ENCODE measurements at regions not wholly inside any gene's neighbourhood (a gene's known extent, or its start where the extent isn't known, plus 50 kb on each side); places are given as distances from the start of the nearest gene placed in this dataset.

DNA sequence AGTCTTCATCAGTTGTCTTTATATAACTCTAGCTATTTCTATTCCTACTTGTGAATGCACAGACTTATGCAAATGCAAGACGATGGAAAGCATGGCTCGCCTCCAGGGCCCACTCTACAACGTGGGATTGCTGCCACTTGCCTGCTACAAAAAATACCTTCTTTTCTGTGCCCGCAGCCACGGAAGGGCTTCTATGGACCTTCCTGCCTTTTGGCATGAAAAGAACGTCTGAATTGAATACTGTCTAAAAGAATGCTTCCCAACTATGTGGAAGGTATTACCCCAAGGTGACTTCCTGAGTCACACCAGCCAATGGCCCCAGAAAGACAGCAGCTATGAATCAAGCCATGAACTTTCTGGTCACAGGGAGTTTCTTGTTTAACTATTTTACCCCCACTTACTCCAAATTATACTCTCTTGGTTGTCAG lies 261.2 kb downstream of the HIVEP2 start:
- POLR2A ChIA-PET, result no interaction called here
- CTCF ChIA-PET, result interaction anchor here (1.6 kb wide), 1 partner anchor 343 kb away, joined by 3 read pairs; no protein-coding TSS in a partner anchor
- DNase-seq, result no peak
- Mint-ChIP-seq H3K36me3 (ENCODE audit: low read depth) (no peaks in the 10 kb centered on the region), H3K9me3 (no peaks in the 10 kb centered on the region), H3K27ac (no peak overlapping the region), H3K4me3 (no peak overlapping the region), H3K4me1 (peaks cover 3% of the 10 kb centered on the region), H3K27me3 (peaks cover 2% of the 10 kb centered on the region)

DNA sequence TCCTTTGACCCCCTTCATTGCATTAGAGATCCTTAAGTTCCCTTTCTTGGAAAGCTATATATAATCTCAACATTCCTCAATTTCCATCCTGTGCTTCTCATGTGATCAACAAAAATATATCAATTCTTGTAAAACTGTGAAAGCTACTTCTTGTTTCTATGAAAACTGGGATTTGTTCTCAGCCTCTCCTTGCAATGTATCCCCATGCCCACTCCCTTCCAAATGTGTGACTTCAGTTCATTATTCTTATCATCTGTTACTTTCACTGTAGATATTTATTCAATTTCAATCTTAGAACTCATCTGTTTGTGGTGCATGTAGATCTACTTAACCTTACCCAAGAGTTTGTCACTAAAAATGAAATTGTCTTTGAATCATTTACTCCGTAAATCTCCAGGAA lies 260.6 kb downstream of the HIVEP2 start:
- Mint-ChIP-seq H3K4me3 (no peak overlapping the region), H3K36me3 (ENCODE audit: low read depth) (no peaks in the 10 kb centered on the region), H3K27me3 (peaks cover 2% of the 10 kb centered on the region), H3K27ac (no peak overlapping the region), H3K4me1 (peaks cover 3% of the 10 kb centered on the region), H3K9me3 (no peaks in the 10 kb centered on the region)
- DNase-seq, result no peak
- ChIA-PET POLR2A (no interaction called here), CTCF (interaction anchor here (1.6 kb wide), 1 partner anchor 342 kb away, joined by 3 read pairs; no protein-coding TSS in a partner anchor)

DNA sequence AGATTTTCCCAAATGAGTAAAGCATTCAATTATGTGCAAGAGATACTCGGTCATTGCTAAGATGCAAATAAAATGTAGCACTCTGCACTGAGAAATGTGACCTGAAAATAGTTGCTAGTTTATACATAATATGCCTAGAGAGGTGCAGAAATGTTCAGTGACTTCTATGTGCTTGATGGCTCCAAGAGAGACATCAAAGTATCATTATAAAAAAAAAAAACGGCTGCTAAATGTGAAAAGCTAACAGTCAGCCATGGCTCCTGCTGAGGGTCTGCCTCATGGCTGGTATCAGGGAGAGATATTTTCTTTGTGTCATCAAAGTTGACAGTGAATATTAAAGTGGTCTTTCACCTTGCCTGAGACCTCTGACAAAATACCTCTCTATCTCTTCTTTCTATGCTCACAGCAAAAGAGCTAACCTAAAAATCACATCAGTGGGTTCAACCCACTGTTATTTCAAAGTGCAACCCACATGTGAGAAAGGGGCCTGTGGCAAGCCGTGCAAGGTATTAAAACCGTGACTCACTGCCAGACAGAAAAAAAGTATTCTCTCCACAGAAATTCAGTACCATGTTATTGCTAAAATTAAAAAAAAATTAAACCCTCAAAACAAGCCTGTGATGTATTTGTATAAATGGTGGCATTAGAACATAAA lies 259.0 kb downstream of the HIVEP2 start:
- H3K4me1 Mint-ChIP-seq, result no peaks in the 10 kb centered on the region
- no peaks in the 10 kb centered on the region for H3K36me3 Mint-ChIP-seq (ENCODE audit: low read depth)
- no peaks in the 10 kb centered on the region for H3K9me3 Mint-ChIP-seq
- H3K4me3 Mint-ChIP-seq, result no peak overlapping the region
- POLR2A ChIA-PET, result no interaction called here
- H3K27me3 Mint-ChIP-seq, result no peaks in the 10 kb centered on the region
- H3K27ac Mint-ChIP-seq, result no peak overlapping the region
- DNase-seq, result no peak
- CTCF ChIA-PET, result no interaction called here

DNA sequence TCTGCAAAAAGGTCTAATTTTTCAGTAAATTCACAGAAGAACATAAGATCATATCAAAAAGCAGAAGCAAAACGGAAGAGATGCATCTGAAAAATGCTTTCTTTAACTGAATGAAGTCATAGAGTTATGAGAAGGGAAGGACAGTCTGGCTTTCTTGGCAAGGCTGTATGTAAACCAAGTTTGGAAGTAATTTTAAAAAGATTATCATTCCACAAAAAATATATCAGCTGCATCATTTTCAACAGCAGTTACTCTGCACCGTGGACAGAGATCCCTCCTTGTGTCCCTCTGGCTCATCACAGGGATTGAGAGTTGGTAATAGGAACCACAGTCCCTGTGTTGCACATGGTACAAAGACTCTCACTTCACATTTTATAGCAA lies 258.5 kb downstream of the HIVEP2 start:
- no peak overlapping the region for H3K27ac Mint-ChIP-seq
- no peaks in the 10 kb centered on the region for H3K9me3 Mint-ChIP-seq
- no peak overlapping the region for H3K4me3 Mint-ChIP-seq
- POLR2A ChIA-PET, result no interaction called here
- no peaks in the 10 kb centered on the region for H3K36me3 Mint-ChIP-seq (ENCODE audit: low read depth)
- H3K27me3 Mint-ChIP-seq, result no peaks in the 10 kb centered on the region
- CTCF ChIA-PET, result no interaction called here
- DNase-seq, result no peak
- H3K4me1 Mint-ChIP-seq, result no peaks in the 10 kb centered on the region

DNA sequence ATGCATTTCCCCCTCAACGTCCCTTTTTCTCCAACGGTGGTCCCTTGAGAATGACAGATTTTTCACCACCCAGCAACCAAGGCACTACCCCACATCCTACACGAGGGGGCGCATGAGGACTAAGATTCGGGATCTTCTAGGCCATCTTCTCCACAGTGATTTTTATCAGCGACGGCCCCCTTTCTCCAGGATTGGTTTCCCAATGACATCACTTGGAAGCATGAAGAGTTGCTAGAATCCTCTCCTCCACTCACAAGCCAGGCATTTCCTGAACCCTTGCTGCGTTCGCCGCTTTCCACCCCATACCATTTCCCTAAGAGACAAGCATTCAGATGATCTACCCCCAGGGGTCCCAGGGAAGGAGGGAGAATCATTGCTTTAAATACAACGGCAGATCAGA lies 252.0 kb downstream of the HIVEP2 start:
- Mint-ChIP-seq H3K27ac (no peak overlapping the region), H3K27me3 (no peaks in the 10 kb centered on the region), H3K4me3 (no peak overlapping the region), H3K4me1 (peaks cover 6% of the 10 kb centered on the region), H3K36me3 (ENCODE audit: low read depth) (no peaks in the 10 kb centered on the region), H3K9me3 (no peaks in the 10 kb centered on the region)
- CTCF ChIA-PET, result interaction anchor here (0.7 to 5.9 kb wide), 18 partner anchors 10 to 740 kb away, joined by 3 to 50 read pairs (median 4); no protein-coding TSS in a partner anchor
- peak; percentile 64 for DNase-seq
- POLR2A ChIA-PET, result interaction anchor here (1.6 kb wide), 1 partner anchor 254 kb away, joined by 4 read pairs; no protein-coding TSS in a partner anchor

DNA sequence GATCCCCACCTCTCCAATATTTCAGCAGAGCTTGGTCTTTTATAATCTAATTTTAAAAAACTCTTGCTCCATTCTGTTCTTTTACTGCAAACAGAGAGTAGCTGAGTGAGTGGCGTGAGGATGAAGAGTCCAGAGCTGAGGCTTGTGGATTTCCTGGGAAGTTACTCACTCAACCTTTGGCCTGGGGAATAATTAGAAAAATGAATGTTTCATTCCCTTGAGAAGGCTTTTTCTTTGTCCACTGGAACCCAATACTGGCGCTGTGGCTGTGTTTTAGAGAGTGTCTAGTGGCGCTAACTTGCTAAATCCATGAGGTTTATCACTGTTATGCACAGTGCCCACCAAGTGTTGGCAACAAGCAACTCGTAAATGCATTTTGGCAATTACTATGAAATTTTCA lies 251.5 kb downstream of the HIVEP2 start:
- Mint-ChIP-seq H3K9me3 (no peaks in the 10 kb centered on the region), H3K36me3 (ENCODE audit: low read depth) (no peaks in the 10 kb centered on the region), H3K4me1 (peaks cover 6% of the 10 kb centered on the region), H3K27ac (no peak overlapping the region), H3K4me3 (no peak overlapping the region), H3K27me3 (no peaks in the 10 kb centered on the region)
- ChIA-PET POLR2A (interaction anchor here (1.6 kb wide), 1 partner anchor 253 kb away, joined by 4 read pairs; no protein-coding TSS in a partner anchor), CTCF (interaction anchor here (0.7 to 5.9 kb wide), 10 partner anchors 10 to 735 kb away, joined by 3 to 50 read pairs (median 5); no protein-coding TSS in a partner anchor)
- no peak for DNase-seq

DNA sequence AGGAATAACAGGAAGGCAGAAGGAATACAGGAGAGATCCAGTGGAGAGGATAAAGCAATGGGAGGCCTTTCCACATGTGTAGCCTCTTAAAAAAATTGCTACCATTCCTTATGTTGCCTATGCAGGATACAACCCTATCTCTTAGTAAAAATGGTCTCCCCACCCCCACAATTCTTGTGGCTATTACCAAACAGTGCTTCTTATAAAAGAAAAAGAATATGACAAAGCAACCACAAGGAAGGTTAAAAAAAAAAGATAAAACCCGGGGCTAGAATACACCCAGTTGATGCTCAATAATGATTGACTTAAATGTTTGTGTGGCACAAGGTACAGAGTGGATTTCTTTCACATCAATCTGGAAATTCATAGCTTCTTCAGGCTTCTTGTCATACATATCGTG lies 250.9 kb downstream of the HIVEP2 start:
- H3K27me3 Mint-ChIP-seq, result no peaks in the 10 kb centered on the region
- no peak overlapping the region for H3K27ac Mint-ChIP-seq
- POLR2A ChIA-PET, result no interaction called here
- no peak for DNase-seq
- peaks cover 6% of the 10 kb centered on the region for H3K4me1 Mint-ChIP-seq
- CTCF ChIA-PET, result interaction anchor here (1.0 to 5.9 kb wide), 7 partner anchors 10 to 734 kb away, joined by 3 to 50 read pairs (median 4); no protein-coding TSS in a partner anchor
- H3K4me3 Mint-ChIP-seq, result no peak overlapping the region
- no peaks in the 10 kb centered on the region for H3K36me3 Mint-ChIP-seq (ENCODE audit: low read depth)
- H3K9me3 Mint-ChIP-seq, result no peaks in the 10 kb centered on the region

DNA sequence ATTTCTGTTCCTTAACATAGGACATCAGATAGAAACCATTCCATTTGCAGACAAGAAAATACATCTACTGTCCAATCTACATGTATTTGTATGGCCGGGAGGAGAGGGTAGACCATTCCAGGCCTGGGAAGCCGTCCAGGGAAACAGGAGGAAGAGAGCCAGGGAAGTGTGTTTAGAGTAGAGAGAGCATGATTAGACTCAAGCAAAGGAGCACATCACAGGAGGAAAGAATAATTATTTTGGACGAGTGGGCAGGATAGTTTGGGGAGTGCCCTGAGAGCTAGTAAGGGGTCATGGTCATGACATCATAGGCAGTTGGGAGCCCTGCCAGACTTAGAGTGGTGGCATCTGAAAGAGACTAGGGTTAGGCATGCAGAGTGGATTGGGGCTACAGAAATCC lies 250.0 kb downstream of the HIVEP2 start:
- Mint-ChIP-seq H3K4me3 (no peak overlapping the region), H3K27me3 (no peaks in the 10 kb centered on the region)
- POLR2A ChIA-PET, result no interaction called here

DNA sequence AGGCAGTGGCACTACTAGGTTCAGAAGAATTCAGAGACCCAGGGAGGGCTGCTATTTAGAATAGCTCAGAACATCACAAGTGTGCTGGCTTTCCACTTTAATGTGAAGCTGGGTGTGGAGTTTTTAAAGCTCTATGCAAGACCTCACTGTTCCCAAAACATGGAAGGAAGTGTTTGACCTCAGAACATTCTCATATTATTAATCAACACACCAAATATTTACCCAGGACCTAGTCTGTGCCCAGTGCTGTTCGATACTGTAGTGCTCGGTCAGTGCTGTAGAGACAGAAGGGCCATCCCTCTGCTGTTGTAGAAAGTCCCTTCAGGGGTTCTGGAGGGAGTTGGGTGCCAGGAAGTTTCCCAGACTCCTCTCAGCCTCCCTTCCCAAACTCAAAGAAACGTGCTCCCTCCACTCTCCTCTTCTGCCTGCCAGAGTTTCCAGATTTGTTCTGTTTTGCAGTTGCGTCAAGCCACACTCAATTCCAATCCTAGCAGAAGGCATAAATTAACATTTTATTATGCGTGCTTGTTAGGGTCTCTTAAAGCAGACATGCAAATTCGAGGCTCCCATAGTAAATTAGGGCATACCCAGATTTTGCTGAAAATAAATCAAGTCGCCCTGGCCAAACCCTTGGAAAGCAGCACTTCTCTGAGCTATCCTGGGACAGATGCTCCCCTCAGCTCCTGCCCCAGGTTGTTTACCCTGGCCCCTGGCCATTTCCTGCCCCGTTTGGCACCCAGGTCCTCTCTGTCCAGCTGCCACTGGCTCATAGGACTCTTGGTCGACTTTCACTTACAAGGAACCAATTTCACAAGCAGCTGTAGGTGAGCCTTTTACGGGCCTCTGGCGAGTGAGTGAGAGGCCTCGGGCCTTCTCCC lies 248.6 kb downstream of the HIVEP2 start:
- H3K36me3 Mint-ChIP-seq (ENCODE audit: low read depth), result no peaks in the 10 kb centered on the region
- DNase-seq, result no peak
- ChIA-PET POLR2A (interaction anchor here (1.0 to 1.5 kb wide), 2 partner anchors 93 to 151 kb away, joined by 4 read pairs; no protein-coding TSS in a partner anchor), CTCF (interaction anchor here (5.9 kb wide), 1 partner anchor 330 kb away, joined by 50 read pairs; no protein-coding TSS in a partner anchor)
- no peaks in the 10 kb centered on the region for H3K9me3 Mint-ChIP-seq
- peaks cover 6% of the 10 kb centered on the region for H3K4me1 Mint-ChIP-seq
- H3K4me3 Mint-ChIP-seq, result no peak overlapping the region
- H3K27ac Mint-ChIP-seq, result no peak overlapping the region
- no peaks in the 10 kb centered on the region for H3K27me3 Mint-ChIP-seq

More for the DNA sequence above, 250.0 kb downstream of the HIVEP2 start:
- no peak for DNase-seq
- H3K36me3 Mint-ChIP-seq (ENCODE audit: low read depth), result no peaks in the 10 kb centered on the region
- CTCF ChIA-PET, result interaction anchor here (5.9 kb wide), 1 partner anchor 332 kb away, joined by 50 read pairs; no protein-coding TSS in a partner anchor
- no peak overlapping the region for H3K27ac Mint-ChIP-seq
- no peaks in the 10 kb centered on the region for H3K9me3 Mint-ChIP-seq
- H3K4me1 Mint-ChIP-seq, result peaks cover 6% of the 10 kb centered on the region

DNA sequence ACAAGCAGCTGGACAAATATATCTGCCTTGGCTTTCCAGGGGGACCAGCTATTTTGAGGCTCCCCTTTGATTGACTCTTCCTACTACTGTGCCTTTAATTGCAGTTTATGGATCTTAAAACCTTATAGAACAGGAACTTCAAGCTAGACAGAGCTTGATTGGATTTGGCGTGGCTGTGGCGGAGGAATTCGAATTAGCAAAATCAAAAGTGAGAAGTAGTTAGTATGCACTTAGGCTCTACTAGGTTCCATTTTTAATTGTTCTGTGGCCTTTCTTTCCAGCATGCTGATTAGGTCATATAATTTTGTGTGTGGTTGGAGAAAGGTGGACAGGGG lies 248.0 kb downstream of the HIVEP2 start:
- Mint-ChIP-seq H3K4me1 (peaks cover 6% of the 10 kb centered on the region), H3K9me3 (no peaks in the 10 kb centered on the region), H3K27ac (no peak overlapping the region), H3K27me3 (no peaks in the 10 kb centered on the region), H3K36me3 (ENCODE audit: low read depth) (no peaks in the 10 kb centered on the region), H3K4me3 (no peak overlapping the region)
- ChIA-PET CTCF (interaction anchor here (0.6 to 5.9 kb wide), 2 partner anchors 330 to 896 kb away, joined by 4 to 50 read pairs; no protein-coding TSS in a partner anchor), POLR2A (interaction anchor here (1.0 to 1.5 kb wide), 2 partner anchors 92 to 150 kb away, joined by 4 read pairs; no protein-coding TSS in a partner anchor)
- DNase-seq, result no peak

DNA sequence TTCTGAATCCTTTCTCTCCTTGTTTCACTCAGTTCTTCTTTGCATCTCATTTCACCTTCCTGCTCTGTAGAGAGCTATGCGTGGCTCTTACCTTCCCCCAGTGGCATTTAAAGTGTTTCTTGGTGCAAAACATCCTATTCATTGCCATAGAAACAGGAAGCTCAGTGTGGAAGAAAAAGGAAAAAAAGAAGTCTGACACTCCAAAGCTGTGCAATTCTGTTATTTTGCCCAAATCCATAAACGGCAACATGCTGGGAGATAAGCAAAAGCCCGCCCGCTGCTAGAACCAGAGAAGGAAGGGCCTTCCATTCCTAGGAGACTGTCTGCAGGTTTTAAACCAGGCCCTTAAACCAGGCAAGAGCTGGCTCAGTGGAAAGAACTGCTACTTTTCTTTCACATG lies 247.1 kb downstream of the HIVEP2 start:
- DNase-seq, result no peak
- H3K4me1 Mint-ChIP-seq, result peaks cover 5% of the 10 kb centered on the region
- ChIA-PET POLR2A (interaction anchor here (1.5 kb wide), 1 partner anchor 149 kb away, joined by 4 read pairs; no protein-coding TSS in a partner anchor), CTCF (no interaction called here)
- H3K27ac Mint-ChIP-seq, result no peak overlapping the region
- H3K27me3 Mint-ChIP-seq, result no peaks in the 10 kb centered on the region
- H3K4me3 Mint-ChIP-seq, result no peak overlapping the region
- no peaks in the 10 kb centered on the region for H3K36me3 Mint-ChIP-seq (ENCODE audit: low read depth)
- H3K9me3 Mint-ChIP-seq, result no peaks in the 10 kb centered on the region

DNA sequence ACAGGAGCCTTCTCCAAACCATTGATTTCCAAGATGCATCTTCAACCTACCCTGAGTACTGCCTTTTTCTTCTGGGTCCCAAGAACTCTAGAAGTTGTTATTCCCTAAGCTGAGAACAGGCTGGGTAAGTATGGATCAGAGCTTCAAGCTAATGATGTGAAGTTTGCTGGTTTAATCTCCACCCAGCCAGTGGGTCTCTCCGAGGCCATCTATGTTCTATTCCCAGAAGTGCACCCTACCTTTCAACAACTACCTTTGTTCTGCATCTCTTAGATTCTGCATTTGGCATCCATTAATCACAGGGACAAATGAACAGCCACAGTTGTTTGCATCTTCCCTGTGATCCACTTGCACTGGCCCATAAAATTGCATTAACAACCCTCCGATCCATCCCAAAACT lies 246.2 kb downstream of the HIVEP2 start:
- no peak overlapping the region for H3K27ac Mint-ChIP-seq
- H3K4me3 Mint-ChIP-seq, result no peak overlapping the region
- ChIA-PET CTCF (interaction anchor here (1.0 to 1.2 kb wide), 2 partner anchors 13 to 248 kb away, joined by 3 read pairs; no protein-coding TSS in a partner anchor), POLR2A (no interaction called here)
- DNase-seq, result no peak
- H3K36me3 Mint-ChIP-seq (ENCODE audit: low read depth), result no peaks in the 10 kb centered on the region
- H3K27me3 Mint-ChIP-seq, result no peaks in the 10 kb centered on the region
- H3K4me1 Mint-ChIP-seq, result peaks cover 2% of the 10 kb centered on the region
- H3K9me3 Mint-ChIP-seq, result no peaks in the 10 kb centered on the region

DNA sequence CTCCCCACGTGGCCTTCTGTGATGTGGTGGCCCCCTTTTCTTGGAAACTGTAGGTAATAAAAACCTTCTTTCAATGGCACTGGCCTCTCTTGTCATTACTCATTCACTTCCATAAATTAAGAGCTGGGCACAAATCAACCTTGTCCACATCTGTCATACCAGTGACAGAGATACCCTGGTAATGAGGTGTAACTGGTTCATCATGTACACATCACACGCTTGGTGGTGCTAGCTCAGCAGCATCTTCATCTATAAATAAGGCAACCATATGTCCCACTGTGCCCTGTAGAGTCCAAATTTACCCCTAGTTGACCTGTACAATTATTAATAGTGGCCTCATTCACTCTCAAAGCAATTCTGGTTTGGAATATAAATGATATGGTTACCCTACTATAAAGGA lies 245.6 kb downstream of the HIVEP2 start:
- no peak for DNase-seq
- H3K36me3 Mint-ChIP-seq (ENCODE audit: low read depth), result no peaks in the 10 kb centered on the region
- H3K4me3 Mint-ChIP-seq, result no peak overlapping the region
- ChIA-PET CTCF (interaction anchor here (1.2 kb wide), 1 partner anchor 247 kb away, joined by 3 read pairs; no protein-coding TSS in a partner anchor), POLR2A (no interaction called here)
- H3K27ac Mint-ChIP-seq, result no peak overlapping the region
- H3K4me1 Mint-ChIP-seq, result peaks cover 2% of the 10 kb centered on the region
- H3K9me3 Mint-ChIP-seq, result no peaks in the 10 kb centered on the region
- H3K27me3 Mint-ChIP-seq, result no peaks in the 10 kb centered on the region

Data from activated CD4-positive, alpha-beta memory T cell treated with anti-CD3 and anti-CD28 coated beads, Interleukin-2, amount 10 ng/mL, durations not matched to agents 7 days and 5 days (primary cell).